SJSA1 (cell line): ENCODE measurements at regions not wholly inside any gene's neighbourhood (a gene's known extent, or its start where the extent isn't known, plus 50 kb on each side); places are given as distances from the start of the nearest gene placed in this dataset.

Experiments
- DNase-seq, 2 experiments: peaks; one replicate each; pipeline ENCODE4 v3.0.0-alpha.2; 2015 to 2020; ENCODE audit warnings: low spot score in 2 of 2, low read depth in 1 of 2
- H3K27ac ChIP-seq: fragments of 250-450 bp; sonication (Bioruptor Pico); 2 replicates; pipeline ENCODE4 v1.5.1; 2020; ENCODE audit warnings: mild to moderate bottlenecking, moderate library complexity
- H3K27me3 ChIP-seq: fragments of 250-450 bp; sonication (Bioruptor Pico); replicated peaks from 2 replicates; pipeline ENCODE4 v1.5.1; 2020; ENCODE audit warnings: mild to moderate bottlenecking, moderate library complexity
- H3K36me3 ChIP-seq: fragments of 250-450 bp; sonication (Bioruptor Pico); 2 replicates; pipeline ENCODE4 v1.5.1; 2020; ENCODE audit warnings: mild to moderate bottlenecking
- H3K4me1 ChIP-seq: fragments of 250-450 bp; sonication (Bioruptor Pico); replicated peaks from 2 replicates; pipeline ENCODE4 v1.6.1; 2021; ENCODE audit warnings: mild to moderate bottlenecking
- H3K4me3 ChIP-seq: fragments of 250-450 bp; sonication (Bioruptor Pico); 2 replicates; pipeline ENCODE4 v1.5.1; 2020; ENCODE audit warnings: mild to moderate bottlenecking
- H3K9me3 ChIP-seq: fragments of 250-450 bp; sonication (Bioruptor Pico); replicated peaks from 2 replicates; pipeline ENCODE4 v1.5.1; 2020; ENCODE audit warnings: mild to moderate bottlenecking

- Histone ChIP-seq H3K36me3 (no peaks in the 10 kb centered on the region), H3K27me3 (no peaks in the 10 kb centered on the region), H3K27ac (no peak overlapping the region), H3K4me1 (no peaks in the 10 kb centered on the region), H3K4me3 (no peak overlapping the region), H3K9me3 (no peaks in the 10 kb centered on the region)
- no peak for DNase-seq
Measured at GRCh38 chr16:74232806-74233465, 63.7 kb upstream of the PSMD7 start.

- no peaks in the 10 kb centered on the region for H3K36me3 ChIP-seq
- DNase-seq, result no peak
- H3K4me1 ChIP-seq, result peaks cover 11% of the 10 kb centered on the region
- no peak overlapping the region for H3K4me3 ChIP-seq
- no peak overlapping the region for H3K27ac ChIP-seq
- H3K27me3 ChIP-seq, result no peaks in the 10 kb centered on the region
- H3K9me3 ChIP-seq, result no peaks in the 10 kb centered on the region
Measured at GRCh38 chr16:74230126-74230525, 66.5 kb upstream of the PSMD7 start.

- H3K36me3 ChIP-seq, result no peaks in the 10 kb centered on the region
- peak in 1 of 2 experiments; percentile 49 for DNase-seq
Measured at GRCh38 chr16:74226338-74226954, 70.2 kb upstream of the PSMD7 start.

GRCh38 chr16:74224828-74225612 is 71.6 kb upstream of the PSMD7 start:
- no peaks in the 10 kb centered on the region for H3K27me3 ChIP-seq
- peak; percentile 60 to 68 for DNase-seq
- H3K36me3 ChIP-seq, result no peaks in the 10 kb centered on the region
- H3K4me1 ChIP-seq, result peaks cover 18% of the 10 kb centered on the region
- H3K4me3 ChIP-seq, result no peak overlapping the region
- no peaks in the 10 kb centered on the region for H3K9me3 ChIP-seq
- H3K27ac ChIP-seq, result peak overlapping the region; percentile 62

More at GRCh38 chr16:74226338-74226954, 70.2 kb upstream of the PSMD7 start:
- peaks cover 18% of the 10 kb centered on the region for H3K4me1 ChIP-seq
- no peaks in the 10 kb centered on the region for H3K9me3 ChIP-seq
- H3K4me3 ChIP-seq, result no peak overlapping the region
- no peak overlapping the region for H3K27ac ChIP-seq
- no peaks in the 10 kb centered on the region for H3K27me3 ChIP-seq

GRCh38 chr16:74221828-74222227 is 74.8 kb upstream of the PSMD7 start:
- H3K4me3 ChIP-seq, result no peak overlapping the region
- no peaks in the 10 kb centered on the region for H3K27me3 ChIP-seq
- H3K36me3 ChIP-seq, result no peaks in the 10 kb centered on the region
- H3K4me1 ChIP-seq, result peaks cover 18% of the 10 kb centered on the region
- H3K9me3 ChIP-seq, result no peaks in the 10 kb centered on the region
- no peak for DNase-seq
- H3K27ac ChIP-seq, result no peak overlapping the region

- Histone ChIP-seq H3K4me3 (no peak overlapping the region), H3K36me3 (no peaks in the 10 kb centered on the region), H3K27ac (no peak overlapping the region), H3K9me3 (no peaks in the 10 kb centered on the region), H3K4me1 (peaks cover 3% of the 10 kb centered on the region), H3K27me3 (no peaks in the 10 kb centered on the region)
- DNase-seq, result no peak
Measured at GRCh38 chr16:74219706-74220105, 76.9 kb upstream of the PSMD7 start.

- no peaks in the 10 kb centered on the region for H3K36me3 ChIP-seq
- no peaks in the 10 kb centered on the region for H3K27me3 ChIP-seq
- no peak for DNase-seq
- H3K4me1 ChIP-seq, result no peaks in the 10 kb centered on the region
- H3K27ac ChIP-seq, result no peak overlapping the region
- no peak overlapping the region for H3K4me3 ChIP-seq
- H3K9me3 ChIP-seq, result no peaks in the 10 kb centered on the region
Measured at GRCh38 chr16:74218871-74219270, 77.7 kb upstream of the PSMD7 start.

- H3K9me3 ChIP-seq, result no peaks in the 10 kb centered on the region
- H3K27ac ChIP-seq, result no peak overlapping the region
- H3K4me1 ChIP-seq, result no peaks in the 10 kb centered on the region
- no peaks in the 10 kb centered on the region for H3K36me3 ChIP-seq
- H3K27me3 ChIP-seq, result no peaks in the 10 kb centered on the region
- H3K4me3 ChIP-seq, result no peak overlapping the region
- no peak for DNase-seq
Measured at GRCh38 chr16:74216319-74216718, 80.3 kb upstream of the PSMD7 start.

- H3K36me3 ChIP-seq, result no peaks in the 10 kb centered on the region
- H3K9me3 ChIP-seq, result no peaks in the 10 kb centered on the region
- H3K4me3 ChIP-seq, result no peak overlapping the region
- no peak for DNase-seq
- H3K4me1 ChIP-seq, result no peaks in the 10 kb centered on the region
- H3K27me3 ChIP-seq, result no peaks in the 10 kb centered on the region
- no peak overlapping the region for H3K27ac ChIP-seq
Measured at GRCh38 chr16:74215249-74215648, 81.4 kb upstream of the PSMD7 start.

GRCh38 chr16:74213372-74213771 is 83.2 kb upstream of the PSMD7 start:
- 0 out of 2 replicates have a peak, but pooled peaks cover 4% of the 10 kb centered on the region for H3K4me1 ChIP-seq
- H3K4me3 ChIP-seq, result no peak overlapping the region
- H3K27ac ChIP-seq, result no peak overlapping the region
- no peaks in the 10 kb centered on the region for H3K36me3 ChIP-seq
- H3K9me3 ChIP-seq, result no peaks in the 10 kb centered on the region
- H3K27me3 ChIP-seq, result no peaks in the 10 kb centered on the region
- DNase-seq, result no peak

- no peak overlapping the region for H3K27ac ChIP-seq
- DNase-seq, result no peak
- H3K36me3 ChIP-seq, result no peaks in the 10 kb centered on the region
- no peak overlapping the region for H3K4me3 ChIP-seq
- H3K27me3 ChIP-seq, result no peaks in the 10 kb centered on the region
- H3K4me1 ChIP-seq, result 0 out of 2 replicates have a peak, but pooled peaks cover 4% of the 10 kb centered on the region
- H3K9me3 ChIP-seq, result no peaks in the 10 kb centered on the region
Measured at GRCh38 chr16:74210245-74210644, 86.4 kb upstream of the PSMD7 start.

GRCh38 chr16:74202009-74202408 is 94.6 kb upstream of the PSMD7 start:
- Histone ChIP-seq H3K4me1 (no peaks in the 10 kb centered on the region), H3K27ac (no peak overlapping the region), H3K9me3 (no peaks in the 10 kb centered on the region), H3K36me3 (no peaks in the 10 kb centered on the region), H3K27me3 (no peaks in the 10 kb centered on the region; the same call in none of the 2 replicates), H3K4me3 (no peak overlapping the region)
- DNase-seq, result no peak

GRCh38 chr16:74201576-74201975 is 95.0 kb upstream of the PSMD7 start:
- H3K27me3 ChIP-seq, result no peaks in the 10 kb centered on the region; the same call in none of the 2 replicates
- H3K9me3 ChIP-seq, result no peaks in the 10 kb centered on the region
- DNase-seq, result no peak
- no peak overlapping the region for H3K4me3 ChIP-seq
- H3K27ac ChIP-seq, result no peak overlapping the region
- no peaks in the 10 kb centered on the region for H3K36me3 ChIP-seq
- no peaks in the 10 kb centered on the region for H3K4me1 ChIP-seq

GRCh38 chr16:74200921-74201320 is 95.7 kb upstream of the PSMD7 start:
- DNase-seq, result no peak
- Histone ChIP-seq H3K27ac (no peak overlapping the region), H3K4me3 (no peak overlapping the region), H3K9me3 (no peaks in the 10 kb centered on the region), H3K4me1 (no peaks in the 10 kb centered on the region), H3K27me3 (no peaks in the 10 kb centered on the region; the same call in none of the 2 replicates), H3K36me3 (no peaks in the 10 kb centered on the region)
